ENCODE measurements at regions not wholly inside any gene's neighbourhood (a gene's known extent, or its start where the extent isn't known, plus 50 kb on each side); places are given as distances from the start of the nearest gene placed in this dataset.
A peak's percentile ranks its signal among the peaks of the same experiment; 100 is the strongest.

DNA sequence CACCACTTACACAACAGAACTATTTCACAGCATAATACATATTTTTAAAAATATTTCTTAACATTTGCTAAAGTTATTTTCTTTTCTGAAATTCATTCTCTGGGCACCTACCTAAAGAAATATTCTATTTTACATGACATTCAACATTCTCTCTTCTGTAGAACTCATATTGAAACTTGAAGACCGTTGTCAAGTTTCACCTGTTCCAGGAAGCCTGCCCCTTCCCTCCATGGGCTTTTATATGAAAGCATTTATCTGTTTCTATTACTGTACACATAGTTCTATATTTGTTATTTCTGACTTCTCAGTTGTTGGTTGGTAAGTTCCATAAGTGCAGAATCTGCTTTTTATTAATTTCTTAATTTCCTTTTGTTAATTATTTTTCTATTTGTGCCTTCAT lies 204.3 kb upstream of the ALCAM start:
- DNase-seq (no peak), ATAC-seq (ENCODE audit: insufficient read depth, low FRiP score) (no peak)
- no peaks in the 10 kb centered on the region for H3K9me3 ChIP-seq (ENCODE audit: control insufficient read depth in 4 of 4, insufficient read depth in 3 of 4, low read length in 3 of 4)
- 76 to 83% methylated on average over 1 of the region's 1 CpG for WGBS, 2 donors
- H3K27me3 ChIP-seq (ENCODE audit: control insufficient read depth in 3 of 3, insufficient read depth in 3 of 3, low read length in 2 of 3) = no peaks in the 10 kb centered on the region
- H3K9ac ChIP-seq (ENCODE audit: insufficient read depth in 1 of 2, low read length in 2 of 2) = no peak overlapping the region
- H3K27ac ChIP-seq (ENCODE audit: low read depth in 1 of 2, low read length in 1 of 2) = no peak overlapping the region
- H3K4me3 ChIP-seq = no peak overlapping the region
- no peaks in the 10 kb centered on the region for H3K4me1 ChIP-seq (ENCODE audit: control insufficient read depth in 5 of 5, insufficient read depth in 5 of 5, low read length in 5 of 5)
- no peaks in the 10 kb centered on the region for H3K36me3 ChIP-seq (ENCODE audit: control insufficient read depth in 4 of 4, insufficient read depth in 4 of 4, low read length in 4 of 4)
- TF ChIP-seq, protein P1, sequence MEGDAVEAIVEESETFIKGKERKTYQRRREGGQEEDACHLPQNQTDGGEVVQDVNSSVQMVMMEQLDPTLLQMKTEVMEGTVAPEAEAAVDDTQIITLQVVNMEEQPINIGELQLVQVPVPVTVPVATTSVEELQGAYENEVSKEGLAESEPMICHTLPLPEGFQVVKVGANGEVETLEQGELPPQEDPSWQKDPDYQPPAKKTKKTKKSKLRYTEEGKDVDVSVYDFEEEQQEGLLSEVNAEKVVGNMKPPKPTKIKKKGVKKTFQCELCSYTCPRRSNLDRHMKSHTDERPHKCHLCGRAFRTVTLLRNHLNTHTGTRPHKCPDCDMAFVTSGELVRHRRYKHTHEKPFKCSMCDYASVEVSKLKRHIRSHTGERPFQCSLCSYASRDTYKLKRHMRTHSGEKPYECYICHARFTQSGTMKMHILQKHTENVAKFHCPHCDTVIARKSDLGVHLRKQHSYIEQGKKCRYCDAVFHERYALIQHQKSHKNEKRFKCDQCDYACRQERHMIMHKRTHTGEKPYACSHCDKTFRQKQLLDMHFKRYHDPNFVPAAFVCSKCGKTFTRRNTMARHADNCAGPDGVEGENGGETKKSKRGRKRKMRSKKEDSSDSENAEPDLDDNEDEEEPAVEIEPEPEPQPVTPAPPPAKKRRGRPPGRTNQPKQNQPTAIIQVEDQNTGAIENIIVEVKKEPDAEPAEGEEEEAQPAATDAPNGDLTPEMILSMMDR (IDR thresholded peaks at IDR 0.05; ENCODE audit: control extremely low read depth, extremely low read depth) = no peak

- 66 to 73% methylated on average over 1 of the region's 1 CpG for WGBS, 2 donors
These were observed 199.8 kb upstream of the ALCAM start for GRCh38 chr3:105166893-105167292.

DNA sequence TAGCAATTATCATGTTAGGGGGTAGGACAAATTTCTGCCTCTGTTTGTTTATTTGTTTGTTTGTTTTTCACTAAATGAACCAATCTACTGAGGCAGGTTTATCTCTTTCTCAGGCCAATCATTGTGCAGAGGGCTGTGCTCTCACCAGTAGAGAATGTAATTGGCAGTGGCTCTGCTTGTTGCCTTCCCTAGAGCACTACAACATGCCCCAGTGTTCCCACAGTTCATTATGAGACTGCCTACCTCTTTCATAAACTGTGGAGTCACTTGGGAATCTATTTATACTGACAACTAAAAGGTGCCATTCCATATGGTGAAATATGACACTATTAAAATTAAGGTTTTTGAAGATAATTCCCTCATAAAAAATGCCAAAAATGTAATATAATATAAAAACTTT lies 196.3 kb upstream of the ALCAM start:
- Histone ChIP-seq H3K4me3 (no peak overlapping the region), H3K4me1 (ENCODE audit: control insufficient read depth in 5 of 5, insufficient read depth in 5 of 5, low read length in 5 of 5) (peaks cover 0 to 9% (median 0%) of the 10 kb centered on the region in 5 donors), H3K9ac (ENCODE audit: insufficient read depth in 1 of 2, low read length in 2 of 2) (no peak overlapping the region), H3K9me3 (ENCODE audit: control insufficient read depth in 4 of 4, insufficient read depth in 3 of 4, low read length in 3 of 4) (no peaks in the 10 kb centered on the region), H3K27me3 (ENCODE audit: control insufficient read depth in 3 of 3, insufficient read depth in 3 of 3, low read length in 2 of 3) (no peaks in the 10 kb centered on the region), H3K27ac (ENCODE audit: low read depth in 1 of 2, low read length in 1 of 2) (no peak overlapping the region), H3K36me3 (ENCODE audit: control insufficient read depth in 4 of 4, insufficient read depth in 4 of 4, low read length in 4 of 4) (no peaks in the 10 kb centered on the region)
- TF ChIP-seq, protein P1 (IDR thresholded peaks at IDR 0.05; ENCODE audit: control extremely low read depth, extremely low read depth) = no peak
- ATAC-seq (ENCODE audit: insufficient read depth, low FRiP score) (no peak), DNase-seq (no peak)

More at GRCh38 chr3:105166893-105167292, 199.8 kb upstream of the ALCAM start:
- DNase-seq (peak in 1 of 3 donors; percentile 2), ATAC-seq (ENCODE audit: insufficient read depth, low FRiP score) (no peak)
- H3K27me3 ChIP-seq (ENCODE audit: control insufficient read depth in 3 of 3, insufficient read depth in 3 of 3, low read length in 2 of 3) = no peaks in the 10 kb centered on the region
- H3K4me1 ChIP-seq (ENCODE audit: control insufficient read depth in 5 of 5, insufficient read depth in 5 of 5, low read length in 5 of 5) = no peaks in the 10 kb centered on the region
- H3K9me3 ChIP-seq (ENCODE audit: control insufficient read depth in 4 of 4, insufficient read depth in 3 of 4, low read length in 3 of 4) = no peaks in the 10 kb centered on the region
- no peaks in the 10 kb centered on the region for H3K36me3 ChIP-seq (ENCODE audit: control insufficient read depth in 4 of 4, insufficient read depth in 4 of 4, low read length in 4 of 4)
- no peak overlapping the region for H3K27ac ChIP-seq (ENCODE audit: low read depth in 1 of 2, low read length in 1 of 2)
- H3K9ac ChIP-seq (ENCODE audit: insufficient read depth in 1 of 2, low read length in 2 of 2) = no peak overlapping the region
- TF ChIP-seq, protein P1 (IDR thresholded peaks at IDR 0.05; ENCODE audit: control extremely low read depth, extremely low read depth) = no peak
- H3K4me3 ChIP-seq = no peak overlapping the region

DNA sequence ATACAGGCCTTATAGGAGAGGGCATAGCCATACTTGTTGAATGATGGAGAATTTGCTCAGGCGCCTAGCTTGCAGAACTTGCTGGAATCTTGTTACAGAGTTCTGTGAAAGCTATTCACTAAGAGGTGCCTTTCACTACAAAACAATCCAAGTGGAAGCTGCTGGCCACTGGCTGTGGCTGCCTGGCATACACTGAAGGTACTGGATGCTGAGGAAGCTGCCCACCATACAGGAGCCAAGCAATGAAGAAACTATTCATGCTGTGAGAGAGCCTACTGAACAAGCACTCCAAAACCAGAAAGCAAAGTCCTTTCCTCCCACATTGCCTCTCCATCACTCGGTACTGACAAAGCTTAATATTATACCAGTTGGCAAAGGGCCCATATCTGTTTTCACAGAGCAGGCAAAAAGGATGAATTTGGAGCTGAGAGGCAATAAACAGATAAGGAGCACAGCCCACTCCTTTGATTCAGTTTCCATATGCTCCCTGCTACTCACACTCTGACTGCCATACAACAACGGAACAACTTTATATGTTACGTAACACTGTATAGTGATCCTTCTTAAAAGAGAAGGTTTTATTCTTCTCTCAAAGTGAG lies 192.6 kb upstream of the ALCAM start:
- TF ChIP-seq, protein P1 (IDR thresholded peaks at IDR 0.05; ENCODE audit: control extremely low read depth, extremely low read depth) = no peak
- 73 to 80% methylated on average over 4 of the region's 4 CpGs for WGBS, 2 donors
- Histone ChIP-seq H3K4me1 (ENCODE audit: control insufficient read depth in 5 of 5, insufficient read depth in 5 of 5, low read length in 5 of 5) (peaks cover 0 to 17% (median 0%) of the 10 kb centered on the region in 5 donors), H3K9ac (ENCODE audit: insufficient read depth in 1 of 2, low read length in 2 of 2) (no peak overlapping the region), H3K9me3 (ENCODE audit: control insufficient read depth in 4 of 4, insufficient read depth in 3 of 4, low read length in 3 of 4) (no peaks in the 10 kb centered on the region), H3K27me3 (ENCODE audit: control insufficient read depth in 3 of 3, insufficient read depth in 3 of 3, low read length in 2 of 3) (no peaks in the 10 kb centered on the region), H3K27ac (ENCODE audit: low read depth in 1 of 2, low read length in 1 of 2) (no peak overlapping the region), H3K4me3 (no peak overlapping the region), H3K36me3 (ENCODE audit: control insufficient read depth in 4 of 4, insufficient read depth in 4 of 4, low read length in 4 of 4) (no peaks in the 10 kb centered on the region)
- ATAC-seq (ENCODE audit: insufficient read depth, low FRiP score) = no peak
- DNase-seq = peak; percentile 55 to 93 (median 89)

Measured in lung (tissue), 11 donors.